Neuronal stem cell (in vitro differentiated cells): ENCODE measurements at regions not wholly inside any gene's neighbourhood (a gene's known extent, or its start where the extent isn't known, plus 50 kb on each side); places are given as distances from the start of the nearest gene placed in this dataset.

Experiments used
- DNase-seq: peaks from one replicate; pipeline ENCODE4 v3.0.0-alpha.2; 2013; ENCODE audit warnings: low spot score
- H2AFZ ChIP-seq: one replicate; pipeline ENCODE4 v1.6.1; 2013; ENCODE audit warnings: mild to moderate bottlenecking, low read length, inconsistent platforms
- H2AK5ac ChIP-seq: 2 replicates; pipeline ENCODE4 v1.6.1; 2013; ENCODE audit warnings: low read depth, mild to moderate bottlenecking, inconsistent platforms, low read length, moderate library complexity, mixed read lengths
- H2BK120ac ChIP-seq: 2 replicates; pipeline ENCODE4 v1.6.1; 2013; ENCODE audit warnings: low read depth, mild to moderate bottlenecking, inconsistent platforms, low read length, moderate library complexity, mixed read lengths
- H2BK12ac ChIP-seq: one replicate; pipeline ENCODE4 v1.6.1; 2013; ENCODE audit warnings: low read length, inconsistent platforms
- H2BK15ac ChIP-seq: 2 replicates; pipeline ENCODE4 v1.6.1; 2013; ENCODE audit warnings: mild to moderate bottlenecking, low read length, inconsistent platforms, mixed read lengths
- H2BK5ac ChIP-seq: one replicate; pipeline ENCODE4 v1.6.1; 2013; ENCODE audit warnings: inconsistent platforms, mild to moderate bottlenecking, low read length, moderate library complexity
- H3K14ac ChIP-seq: one replicate; pipeline ENCODE4 v1.6.1; 2013; ENCODE audit warnings: low read length, inconsistent platforms
- H3K18ac ChIP-seq: 2 replicates; pipeline ENCODE4 v1.6.1; 2013; ENCODE audit warnings: low read length, inconsistent platforms
- H3K23ac ChIP-seq: 2 replicates; pipeline ENCODE4 v1.6.1; 2013; ENCODE audit warnings: low read depth, mild to moderate bottlenecking, mixed read lengths, low read length, inconsistent platforms; ENCODE audit not compliant: poor library complexity
- H3K27ac ChIP-seq: replicated peaks from 3 replicates; pipeline ENCODE4 v1.5.1; 2013; ENCODE audit warnings: low read length, inconsistent platforms
- H3K27me3 ChIP-seq, 3 experiments: 2 replicates each; pipeline ENCODE4 v1.6.1; 2013; ENCODE audit warnings: low read length in 3 of 3, mild to moderate bottlenecking in 2 of 3, inconsistent platforms in 1 of 3, low read depth in 1 of 3, mixed read lengths in 1 of 3, moderate library complexity in 1 of 3; ENCODE audit not compliant: control insufficient read depth in 3 of 3, insufficient read depth in 3 of 3
- H3K36me3 ChIP-seq, 2 donors: replicated peaks in 1 of 2; 2 replicates each; pipeline ENCODE4 v1.6.1; 2013; ENCODE audit warnings: low read length in 2 of 2; ENCODE audit not compliant: control insufficient read depth in 2 of 2, insufficient read depth in 2 of 2
- H3K4ac ChIP-seq: 2 replicates; pipeline ENCODE4 v1.6.1; 2013; ENCODE audit warnings: inconsistent platforms, mild to moderate bottlenecking, low read length, moderate library complexity
- H3K4me1 ChIP-seq, 2 donors: 1 replicate in 1 of 2; 2 replicates in 1 of 2; pipeline ENCODE4 v1.6.1; 2013; ENCODE audit warnings: low read length in 2 of 2, low read depth in 1 of 2; ENCODE audit not compliant: control insufficient read depth in 2 of 2, insufficient read depth in 1 of 2
- H3K4me2 ChIP-seq: one replicate; pipeline ENCODE4 v1.6.1; 2013; ENCODE audit warnings: mild to moderate bottlenecking, low read length, inconsistent platforms; ENCODE audit not compliant: insufficient read depth, poor library complexity, severe bottlenecking
- H3K4me3 ChIP-seq, 2 donors: 2 replicates each; pipeline ENCODE4 v1.5.1; 2013; ENCODE audit warnings: low read length in 2 of 2, mild to moderate bottlenecking in 2 of 2, inconsistent platforms in 1 of 2, moderate library complexity in 1 of 2
- H3K79me1 ChIP-seq: one replicate; pipeline ENCODE4 v1.6.1; 2013; ENCODE audit warnings: low read depth, mild to moderate bottlenecking, inconsistent platforms, low read length, moderate library complexity
- H3K9ac ChIP-seq: one replicate; pipeline ENCODE4 v1.6.1; 2013; ENCODE audit warnings: mild to moderate bottlenecking, low read depth, low read length, inconsistent platforms; ENCODE audit not compliant: poor library complexity
- H3K9me3 ChIP-seq, 2 donors: replicated peaks in 1 of 2; 2 replicates each; pipeline versions ENCODE3 to v1.6.1; 2013; ENCODE audit warnings: low read length in 2 of 2, mild to moderate bottlenecking in 2 of 2, inconsistent platforms in 1 of 2, low read depth in 1 of 2, mixed read lengths in 1 of 2, moderate library complexity in 1 of 2; ENCODE audit not compliant: control insufficient read depth in 2 of 2, insufficient read depth in 1 of 2
- H4K8ac ChIP-seq: one replicate; pipeline ENCODE4 v1.6.1; 2013; ENCODE audit warnings: low read depth, mild to moderate bottlenecking, inconsistent platforms, low read length, moderate library complexity
- H4K91ac ChIP-seq: one replicate; pipeline ENCODE4 v1.6.1; 2013; ENCODE audit warnings: low read length, low read depth, mild to moderate bottlenecking, inconsistent platforms; ENCODE audit not compliant: poor library complexity
- WGBS, 2 donors: extraction: QIAGEN DNeasy Blood & Tissue Kit; methylation state at CpG; one replicate each; pipeline ENCODE4 v1.1.7; 2013; ENCODE audit warnings: missing lambda C conversion rate in 2 of 2, mixed read lengths in 1 of 2; ENCODE audit not compliant: insufficient read length in 2 of 2, insufficient replicate concordance in 1 of 2; ENCODE audit errors: extremely low coverage in 2 of 2; 5-methylcytosine and 5-hydroxymethylcytosine counted together

DNA sequence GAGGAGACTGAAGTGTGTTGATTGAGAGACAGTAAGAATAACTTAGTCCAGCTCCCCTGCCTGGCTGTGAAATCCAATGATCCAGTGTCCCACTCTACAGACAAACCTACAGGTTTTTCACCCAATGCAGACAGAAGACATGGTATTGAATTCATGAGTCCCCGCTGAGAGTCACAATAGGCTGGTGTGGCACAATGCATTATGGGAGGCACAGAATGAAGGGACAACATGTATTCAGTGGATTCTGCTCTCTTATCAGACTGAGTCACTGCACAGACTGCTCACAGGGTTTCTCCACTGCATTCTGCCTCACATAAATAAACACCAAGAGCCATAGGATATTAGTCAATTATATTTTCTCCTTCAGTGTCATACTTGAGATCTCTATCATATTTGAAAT is 55.2 kb upstream of the TOP3B start:
- Histone ChIP-seq H2AFZ (no peak overlapping the region), H2BK120ac (no peak overlapping the region), H3K4me3 (no peak overlapping the region), H3K27ac (no peak overlapping the region), H2BK12ac (no peak overlapping the region), H2BK5ac (no peak overlapping the region), H3K9me3 (no peaks in the 10 kb centered on the region), H3K27me3 (peaks cover 0 to 13% (median 7%) of the 10 kb centered on the region in 3 experiments), H3K18ac (no peak overlapping the region), H2AK5ac (no peak overlapping the region), H4K8ac (no peak overlapping the region), H3K14ac (no peak overlapping the region), H3K9ac (no peak overlapping the region), H3K4me1 (peaks cover 13 to 36% of the 10 kb centered on the region in 2 donors), H4K91ac (no peak overlapping the region), H3K36me3 (no peaks in the 10 kb centered on the region), H3K23ac (no peak overlapping the region), H2BK15ac (no peak overlapping the region), H3K4ac (no peak overlapping the region), H3K79me1 (no peaks in the 10 kb centered on the region), H3K4me2 (no peak overlapping the region)
- peak; percentile 33 for DNase-seq
- no CpG with 5 or more reads among the region's 1 CpG for WGBS, 2 donors

DNA sequence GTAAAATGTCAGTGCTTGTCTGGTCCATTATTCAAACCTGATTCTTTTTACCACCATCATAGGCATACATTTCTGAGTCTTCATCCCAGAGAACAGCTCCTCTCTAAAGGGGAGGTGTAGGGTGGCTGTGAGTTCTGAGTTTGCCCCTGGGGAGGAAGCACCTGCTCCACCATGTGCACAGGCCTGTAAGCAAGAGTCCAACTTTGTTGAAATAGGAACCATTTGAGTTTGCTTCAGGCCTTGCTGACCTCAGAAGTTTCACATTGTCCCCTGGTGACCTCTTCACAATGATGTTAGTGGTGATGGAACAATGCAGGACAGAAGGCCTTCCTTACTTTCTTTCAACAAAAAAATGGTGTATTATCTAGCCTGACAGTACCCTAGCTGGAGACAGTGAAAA is 54.6 kb upstream of the TOP3B start:
- H2BK120ac ChIP-seq = no peak overlapping the region
- H3K23ac ChIP-seq = no peak overlapping the region
- no peak overlapping the region for H2BK12ac ChIP-seq
- H3K79me1 ChIP-seq = no peaks in the 10 kb centered on the region
- H4K8ac ChIP-seq = no peak overlapping the region
- H3K4me1 ChIP-seq = peaks cover 13 to 36% of the 10 kb centered on the region in 2 donors
- H3K36me3 ChIP-seq = no peaks in the 10 kb centered on the region
- no peak overlapping the region for H3K4ac ChIP-seq
- H3K27me3 ChIP-seq = peaks cover 0 to 18% (median 8%) of the 10 kb centered on the region in 3 experiments
- H3K14ac ChIP-seq = no peak overlapping the region
- H3K27ac ChIP-seq = no peak overlapping the region
- H2AK5ac ChIP-seq = no peak overlapping the region
- H2BK15ac ChIP-seq = no peak overlapping the region
- no peak overlapping the region for H2BK5ac ChIP-seq
- DNase-seq = peak; percentile 15
- no peak overlapping the region for H4K91ac ChIP-seq
- H3K9ac ChIP-seq = no peak overlapping the region
- H2AFZ ChIP-seq = no peak overlapping the region
- no peak overlapping the region for H3K4me2 ChIP-seq
- no peak overlapping the region for H3K4me3 ChIP-seq
- H3K9me3 ChIP-seq = no peaks in the 10 kb centered on the region
- no peak overlapping the region for H3K18ac ChIP-seq

DNA sequence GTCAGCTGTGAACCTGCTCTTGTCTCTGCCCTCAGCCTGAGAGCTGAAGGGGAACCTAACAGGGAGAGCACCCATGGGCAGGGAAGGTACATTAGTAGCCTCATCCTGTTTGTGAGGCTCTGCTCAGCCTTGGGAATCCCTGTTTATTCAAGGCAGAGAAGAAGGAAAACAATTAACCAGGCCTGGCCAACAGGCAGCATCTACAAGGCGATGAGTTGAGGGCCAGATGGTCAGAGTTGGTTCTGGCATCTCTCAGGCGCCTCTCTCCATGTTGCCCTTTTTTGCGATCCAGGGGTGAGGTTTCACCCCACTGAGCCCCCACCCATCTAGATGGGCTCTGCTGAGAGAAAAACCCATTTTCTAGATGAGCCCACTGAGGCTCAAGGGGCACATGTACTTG is 54.0 kb upstream of the TOP3B start:
- H3K18ac ChIP-seq = peak overlapping the region; percentile 39
- H3K27me3 ChIP-seq = peaks cover 0 to 22% (median 12%) of the 10 kb centered on the region in 3 experiments
- H2BK5ac ChIP-seq = no peak overlapping the region
- no peaks in the 10 kb centered on the region for H3K9me3 ChIP-seq
- H4K8ac ChIP-seq = no peak overlapping the region
- no CpG with 5 or more reads among the region's 3 CpGs for WGBS, 2 donors
- H2BK12ac ChIP-seq = no peak overlapping the region
- no peak overlapping the region for H2BK15ac ChIP-seq
- H3K4me1 ChIP-seq = peaks cover 13 to 30% of the 10 kb centered on the region in 2 donors
- H3K27ac ChIP-seq = no peak overlapping the region
- no peaks in the 10 kb centered on the region for H3K36me3 ChIP-seq
- H3K23ac ChIP-seq = no peak overlapping the region
- no peak overlapping the region for H3K4me2 ChIP-seq
- no peak overlapping the region for H2BK120ac ChIP-seq
- no peak for DNase-seq
- no peaks in the 10 kb centered on the region for H3K79me1 ChIP-seq
- H3K4me3 ChIP-seq = no peak overlapping the region
- no peak overlapping the region for H2AK5ac ChIP-seq
- H4K91ac ChIP-seq = no peak overlapping the region
- H2AFZ ChIP-seq = no peak overlapping the region
- H3K14ac ChIP-seq = no peak overlapping the region
- no peak overlapping the region for H3K9ac ChIP-seq
- H3K4ac ChIP-seq = no peak overlapping the region

DNA sequence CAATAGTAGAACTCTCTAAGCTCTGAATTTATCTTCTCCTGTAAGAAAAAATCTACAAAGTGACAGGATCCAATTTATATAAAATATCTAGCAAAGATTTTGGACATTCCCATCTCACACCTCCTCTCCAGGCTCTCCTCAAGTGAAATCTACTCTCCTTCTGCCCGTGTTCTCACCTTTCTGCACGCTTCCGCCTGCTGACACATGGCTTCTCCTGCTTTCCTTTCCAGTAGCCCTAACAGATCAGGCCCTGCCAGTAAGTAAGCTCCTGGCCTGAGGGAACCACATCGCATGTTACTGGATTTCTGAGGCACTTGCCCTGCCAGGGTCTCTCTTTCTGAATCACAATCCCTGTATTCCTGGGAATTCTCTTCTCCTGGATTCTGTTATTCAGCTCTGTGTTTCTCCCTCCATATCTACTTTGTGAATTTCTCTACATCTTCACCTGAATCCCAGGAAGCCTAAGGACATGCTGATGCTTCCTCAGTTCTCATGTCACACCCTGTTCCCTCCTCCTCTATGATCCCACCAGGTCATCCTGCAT is 53.3 kb upstream of the TOP3B start:
- WGBS, 2 donors = no CpG with 5 or more reads among the region's 4 CpGs
- no peaks in the 10 kb centered on the region for H3K9me3 ChIP-seq
- H2BK5ac ChIP-seq = no peak overlapping the region
- H2BK120ac ChIP-seq = no peak overlapping the region
- H4K8ac ChIP-seq = no peak overlapping the region
- H3K9ac ChIP-seq = no peak overlapping the region
- no peak overlapping the region for H3K4me3 ChIP-seq
- H3K27me3 ChIP-seq = peaks cover 0 to 26% (median 12%) of the 10 kb centered on the region in 3 experiments
- H3K23ac ChIP-seq = no peak overlapping the region
- no peak overlapping the region for H2AFZ ChIP-seq
- H3K4me2 ChIP-seq = no peak overlapping the region
- H2AK5ac ChIP-seq = no peak overlapping the region
- H2BK15ac ChIP-seq = no peak overlapping the region
- H4K91ac ChIP-seq = no peak overlapping the region
- no peak overlapping the region for H2BK12ac ChIP-seq
- H3K4me1 ChIP-seq = peaks cover 15 to 33% of the 10 kb centered on the region in 2 donors
- no peak for DNase-seq
- H3K18ac ChIP-seq = no peak overlapping the region
- no peak overlapping the region for H3K4ac ChIP-seq
- H3K27ac ChIP-seq = no peak overlapping the region
- no peaks in the 10 kb centered on the region for H3K79me1 ChIP-seq
- no peaks in the 10 kb centered on the region for H3K36me3 ChIP-seq
- H3K14ac ChIP-seq = no peak overlapping the region
